HG03103 (cell line): ENCODE measurements at regions not wholly inside any gene's neighbourhood (a gene's known extent, or its start where the extent isn't known, plus 50 kb on each side); places are given as distances from the start of the nearest gene placed in this dataset.

Experiments used
- ATAC-seq: cut with Tn5 transposase; IDR thresholded peaks from one replicate; pipeline ENCODE4 v1.9.1; 2021; ENCODE audit warnings: low read depth; ENCODE audit not compliant: unreplicated experiment

DNA sequence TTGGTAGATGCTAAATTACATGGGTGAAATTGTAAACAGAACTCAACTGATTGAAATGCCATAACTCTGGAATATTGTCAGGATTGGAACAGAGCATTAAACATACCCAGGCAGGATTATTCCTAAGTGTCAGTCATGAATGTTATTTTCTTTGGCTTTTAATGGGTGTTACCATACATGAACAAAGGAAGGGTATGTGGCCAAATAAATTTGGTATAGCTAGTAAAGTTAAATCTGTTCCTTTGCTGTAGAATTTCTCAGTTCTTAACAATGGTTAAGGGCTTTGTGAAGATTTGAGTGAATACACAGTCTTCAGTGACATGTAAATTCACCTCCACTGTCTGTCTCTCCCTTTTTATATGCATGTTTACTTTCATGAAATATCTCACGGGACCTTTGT lies 679.5 kb upstream of the CDH8 start:
- no peak for ATAC-seq

DNA sequence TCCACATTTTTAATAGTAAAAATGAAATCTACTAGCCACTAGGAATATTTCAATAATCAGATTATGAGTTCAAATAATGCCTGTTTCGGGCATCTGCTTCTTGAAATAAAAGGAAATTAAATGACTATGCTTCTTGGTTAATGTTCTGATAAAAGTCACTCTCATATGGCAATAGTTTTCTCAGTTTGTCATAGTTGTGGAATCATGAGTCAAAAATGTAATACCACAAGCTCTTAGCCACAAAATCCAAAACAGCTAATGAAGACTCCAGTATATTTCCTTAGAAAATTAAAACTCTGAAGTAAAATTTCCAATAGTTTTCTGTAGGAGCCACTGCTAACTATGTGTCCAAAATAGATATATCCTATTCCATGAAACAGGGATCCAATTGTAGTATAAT lies 676.3 kb upstream of the CDH8 start:
- no peak for ATAC-seq

DNA sequence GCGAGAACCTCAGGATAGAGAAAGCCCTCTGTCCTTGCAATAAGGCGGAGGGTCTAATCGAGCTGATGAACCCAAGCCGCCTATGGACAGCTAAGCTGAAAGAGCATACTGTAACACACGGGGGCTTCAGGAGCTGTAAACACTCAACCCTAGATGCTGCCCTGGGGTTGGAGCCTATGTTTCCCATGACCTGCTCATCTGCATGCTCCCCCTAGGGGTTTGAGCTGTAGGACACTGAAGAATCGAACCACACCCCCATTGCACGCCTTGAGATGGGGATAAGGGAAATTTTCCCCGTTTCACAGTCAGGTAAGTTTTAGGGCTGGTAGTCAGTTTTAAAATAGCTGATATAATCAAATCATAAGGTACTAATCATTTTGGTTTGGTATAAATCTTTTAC lies 675.6 kb upstream of the CDH8 start:
- no peak for ATAC-seq

DNA sequence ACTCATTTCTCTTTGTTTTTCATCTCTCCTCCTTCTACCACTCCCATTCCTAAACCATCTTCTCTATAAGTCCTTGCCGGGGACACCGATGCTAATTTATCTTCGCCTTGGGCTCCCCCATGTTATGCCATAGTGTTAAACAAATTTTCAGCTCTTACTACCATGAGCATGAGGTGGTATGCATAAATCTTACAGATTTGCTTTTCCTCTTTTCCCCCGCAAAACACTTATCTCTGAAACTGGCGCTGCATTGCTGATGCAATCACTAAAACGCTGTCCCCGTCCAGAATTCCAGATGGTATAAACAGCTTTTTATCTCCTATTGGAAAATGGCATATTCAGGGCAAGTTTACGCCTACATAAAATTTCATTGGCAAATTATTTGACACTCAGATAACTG lies 673.6 kb upstream of the CDH8 start:
- ATAC-seq: no peak

DNA sequence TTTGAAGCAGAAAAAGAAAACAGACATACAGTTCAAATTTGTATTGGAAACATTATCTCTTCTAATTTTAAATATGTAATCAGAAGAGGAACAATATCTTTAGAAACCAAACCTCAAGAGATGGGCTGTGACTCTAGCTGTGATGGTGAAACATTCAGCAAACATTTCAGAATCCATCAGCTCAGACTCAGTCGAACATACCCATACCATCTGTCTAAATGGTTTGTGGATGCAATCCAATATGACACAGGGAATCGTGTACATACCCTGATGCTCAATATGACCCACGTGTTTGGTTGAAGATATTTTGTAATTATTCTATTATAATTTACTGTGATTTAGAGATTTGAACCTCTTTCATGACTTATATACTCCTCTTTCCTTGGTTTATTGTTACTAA lies 665.2 kb upstream of the CDH8 start:
- no peak for ATAC-seq

DNA sequence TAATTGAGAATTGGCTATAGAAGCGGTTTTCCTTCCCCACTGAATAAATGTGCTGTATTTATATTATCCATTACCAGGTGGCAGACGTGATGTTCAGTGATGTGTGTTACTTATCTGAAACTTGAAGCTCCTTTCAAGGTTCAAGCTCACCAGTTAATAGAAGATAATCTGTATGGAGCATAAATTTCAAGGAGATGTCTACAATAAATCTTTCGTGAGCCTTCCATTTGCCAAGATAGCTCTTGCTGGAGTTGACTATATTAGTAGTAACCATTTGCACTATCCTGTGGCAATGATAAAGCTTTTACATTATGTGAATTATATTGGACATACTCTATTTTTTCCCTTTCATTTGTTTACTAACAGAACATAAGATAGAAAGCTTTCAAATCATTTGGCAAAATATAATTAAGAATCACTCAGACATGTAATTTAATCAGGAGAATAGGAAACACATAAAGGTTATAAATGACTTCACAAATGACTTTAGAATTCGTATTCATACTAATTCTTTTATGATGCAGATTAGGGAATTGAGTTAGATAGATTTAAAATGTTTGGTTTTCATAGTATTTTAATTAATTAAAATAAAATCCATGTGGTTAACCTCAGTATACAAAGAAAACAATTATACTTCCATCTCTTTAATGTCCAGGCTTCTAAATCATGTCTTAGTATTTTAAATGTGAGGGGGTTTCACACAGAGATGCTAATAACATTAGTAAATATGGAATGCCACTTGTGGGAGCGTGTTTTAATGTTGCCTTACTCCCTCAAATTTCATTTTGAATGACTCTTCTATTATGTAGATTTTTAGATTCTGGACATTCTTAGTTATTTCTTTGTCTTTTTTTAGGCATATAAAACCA lies 664.4 kb upstream of the CDH8 start:
- no peak for ATAC-seq

DNA sequence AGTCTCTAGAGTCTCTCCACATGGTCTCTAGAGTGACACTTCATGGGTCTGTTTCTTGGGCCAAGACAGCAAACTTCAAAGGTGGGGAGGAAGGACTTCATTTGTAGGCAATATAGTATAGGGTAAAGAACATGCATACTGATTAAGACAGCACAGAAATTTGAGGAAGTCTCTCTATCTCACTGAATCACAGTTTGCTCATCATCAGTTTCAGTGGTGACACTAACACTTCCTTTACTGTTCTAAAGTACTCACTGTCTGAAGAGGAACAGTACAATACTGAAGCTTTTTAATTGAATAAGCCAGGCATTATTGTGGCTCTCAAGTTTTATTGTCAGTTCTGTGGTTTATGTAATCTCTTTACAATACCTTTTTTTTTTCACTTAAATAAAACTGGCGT lies 656.4 kb upstream of the CDH8 start:
- peak; percentile 100 for ATAC-seq

DNA sequence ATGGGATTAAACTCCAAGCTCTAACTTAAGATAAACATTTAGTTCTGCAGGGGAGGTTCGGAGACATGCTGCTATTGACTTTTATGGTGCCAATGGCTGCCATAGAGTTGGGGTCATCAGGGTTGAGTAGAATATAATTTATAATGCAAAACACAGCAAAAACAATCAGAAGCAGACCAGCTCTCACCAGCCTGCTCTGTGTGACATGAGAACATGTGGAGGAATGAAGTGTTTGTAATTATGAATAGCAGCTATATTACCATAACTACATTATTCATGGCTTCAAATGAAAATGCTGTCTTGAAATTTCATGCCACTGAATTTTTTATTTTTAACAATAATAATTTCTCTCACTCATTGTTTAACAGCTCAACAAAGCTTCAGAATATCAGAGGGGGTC lies 645.6 kb upstream of the CDH8 start:
- ATAC-seq: no peak

DNA sequence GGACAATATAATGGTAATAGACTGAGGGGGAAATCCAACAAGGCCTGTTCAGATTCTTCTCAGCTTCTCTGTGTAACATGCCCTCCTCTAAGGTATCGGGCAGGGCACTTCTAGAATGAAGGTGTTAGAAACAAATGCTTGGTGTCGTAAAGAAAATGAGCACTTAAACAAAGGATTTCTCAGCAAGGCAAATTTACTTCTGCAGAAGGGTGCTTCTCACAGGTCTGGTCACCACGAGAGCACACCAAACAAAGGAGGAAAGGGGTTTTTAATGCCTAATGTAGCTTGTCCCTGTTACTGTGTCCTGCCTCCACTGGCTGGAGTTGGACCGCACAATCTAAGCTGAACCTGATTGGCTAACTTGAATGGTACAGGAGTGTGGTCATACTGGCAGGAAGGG lies 642.6 kb upstream of the CDH8 start:
- ATAC-seq: no peak

DNA sequence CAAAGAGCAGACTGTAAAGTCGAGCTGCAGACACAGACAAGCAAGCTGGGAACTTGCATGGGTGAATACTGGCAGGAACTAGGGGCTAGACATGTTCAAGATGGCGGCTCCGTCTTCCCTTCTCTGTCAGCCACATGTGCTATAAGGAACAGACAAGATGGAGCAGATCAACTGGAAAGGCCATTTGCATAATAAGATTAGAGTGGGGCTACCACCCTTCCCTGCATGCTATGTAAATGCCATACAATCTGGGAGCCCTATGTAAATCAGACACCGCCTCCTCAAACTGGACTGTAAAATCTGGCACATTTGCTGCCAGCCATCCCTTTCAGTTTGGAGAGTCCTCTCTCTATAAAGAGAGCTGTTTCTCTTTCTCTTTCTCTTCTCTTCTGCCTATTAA lies 640.1 kb upstream of the CDH8 start:
- no peak for ATAC-seq

DNA sequence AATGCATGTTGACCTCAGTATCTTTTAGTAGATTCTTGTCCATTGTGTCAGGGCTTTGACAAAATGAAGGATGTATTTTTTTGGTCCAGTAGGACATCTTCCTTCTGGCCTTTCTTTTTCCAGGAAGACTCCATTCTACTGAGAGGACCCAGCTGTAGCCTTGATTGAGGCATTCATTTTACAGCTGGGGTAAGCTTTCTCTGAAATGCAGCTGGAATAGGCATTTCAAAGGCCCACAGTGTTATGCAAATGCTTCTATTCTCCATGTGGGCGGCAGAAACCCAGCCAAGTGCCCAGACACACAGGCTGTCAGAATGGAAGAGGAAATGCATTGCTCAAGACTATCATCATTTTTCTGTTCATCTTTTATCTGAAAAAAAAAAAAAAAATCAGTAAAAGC lies 629.0 kb upstream of the CDH8 start:
- ATAC-seq: no peak

DNA sequence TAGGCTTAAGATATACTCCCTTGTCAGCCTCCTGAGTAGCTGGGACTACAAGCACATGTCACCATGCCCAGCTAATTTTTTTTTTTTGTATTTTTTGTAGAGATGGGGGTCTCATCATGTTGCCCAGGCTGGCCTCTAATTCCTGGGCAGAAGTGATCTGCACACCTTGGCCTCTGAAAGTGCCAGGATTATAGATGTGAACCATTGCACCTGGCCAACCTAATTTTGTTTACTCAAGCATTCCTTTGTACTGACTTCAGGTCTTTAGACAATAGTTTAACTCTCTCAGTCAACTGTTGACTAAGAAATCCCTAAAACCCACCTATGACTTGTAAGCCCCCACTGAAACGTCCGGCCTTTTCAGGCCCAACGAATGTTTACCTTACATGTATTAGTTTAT lies 628.3 kb upstream of the CDH8 start:
- ATAC-seq: no peak

DNA sequence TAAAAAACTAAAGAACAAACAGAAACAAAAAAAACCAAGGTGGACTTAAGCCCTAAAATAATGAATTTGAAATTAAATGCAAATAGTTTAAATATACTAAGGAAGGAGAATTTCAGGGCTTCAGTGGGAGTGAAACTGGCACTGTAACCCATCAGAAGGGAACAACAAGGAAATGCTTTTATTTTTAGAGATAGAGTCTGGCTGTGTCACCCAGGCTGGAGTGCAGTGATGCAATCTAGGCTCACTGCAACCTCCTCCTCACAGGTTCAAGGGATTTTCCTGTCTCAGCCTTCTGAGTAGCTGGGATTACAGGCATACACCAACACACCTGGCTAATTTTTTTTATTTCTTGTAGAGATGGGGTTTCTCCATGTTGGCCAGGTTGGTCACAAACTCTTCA lies 625.2 kb upstream of the CDH8 start:
- no peak for ATAC-seq

DNA sequence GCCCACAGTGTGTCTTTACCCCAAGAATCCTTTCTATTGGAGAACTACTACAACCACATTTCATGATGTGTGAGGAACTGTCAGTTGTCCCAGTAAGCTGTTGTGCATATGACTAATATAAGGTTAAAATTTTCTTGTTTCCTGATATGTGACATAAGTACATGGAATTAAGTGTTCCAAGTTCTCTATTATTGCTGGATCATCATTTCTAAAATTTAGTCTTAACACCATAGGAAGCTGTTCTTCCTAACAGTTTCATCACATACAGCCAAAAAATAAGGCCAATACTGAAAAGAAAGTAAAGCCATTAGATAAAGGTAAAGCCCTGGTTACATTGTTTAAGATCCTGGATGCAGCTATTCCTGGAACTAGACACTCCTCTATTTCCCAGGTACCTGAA lies 620.9 kb upstream of the CDH8 start:
- ATAC-seq: no peak

DNA sequence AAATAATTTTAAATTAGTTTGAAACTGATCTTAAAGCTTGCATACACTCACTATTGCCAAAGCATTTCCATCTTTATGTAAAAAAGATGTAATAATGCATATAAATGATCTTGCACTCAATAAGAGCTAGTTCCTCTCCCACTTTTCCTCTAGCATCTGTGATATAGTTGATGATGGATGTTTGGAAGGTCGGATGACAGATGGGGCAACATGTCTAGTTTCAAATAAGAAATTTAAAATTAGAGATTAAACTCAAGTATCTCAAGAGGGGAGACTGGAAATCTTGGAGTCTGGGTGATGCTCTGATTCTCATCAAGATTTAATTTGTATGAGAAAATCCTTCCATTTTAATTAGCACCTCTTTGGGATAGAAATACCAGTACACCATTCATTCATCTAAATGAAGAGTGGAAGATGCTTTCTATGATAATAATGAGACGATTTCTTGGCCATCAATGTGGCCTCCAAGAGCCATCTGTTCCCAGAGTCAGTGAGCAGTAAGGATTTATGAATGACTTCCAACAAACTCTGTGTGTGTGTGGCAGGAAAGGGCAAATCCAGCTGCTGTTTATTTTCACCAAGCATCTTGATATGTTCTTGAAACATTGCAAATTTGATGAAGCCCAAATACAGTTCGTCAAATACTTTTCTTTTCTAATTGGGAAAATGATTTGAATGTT lies 616.3 kb upstream of the CDH8 start:
- no peak for ATAC-seq

DNA sequence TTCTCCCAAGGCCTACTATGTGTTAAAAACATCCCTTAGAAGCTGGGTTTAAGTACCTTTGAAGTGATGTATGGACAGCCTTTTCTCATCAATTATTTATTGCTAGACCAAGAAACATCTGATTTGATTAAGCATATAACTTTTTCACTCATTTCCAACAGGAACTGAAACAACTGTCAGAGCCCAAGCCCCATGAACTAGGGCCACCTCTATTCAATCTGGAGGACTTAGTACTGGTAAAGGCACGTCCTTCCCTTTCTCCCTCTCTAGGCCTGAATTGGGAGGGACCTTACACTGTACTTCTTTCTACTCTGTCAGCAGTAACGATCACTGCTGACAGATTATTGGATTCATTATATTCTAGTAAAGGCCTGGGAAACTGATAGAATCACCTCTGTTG lies 612.0 kb upstream of the CDH8 start:
- no peak for ATAC-seq

DNA sequence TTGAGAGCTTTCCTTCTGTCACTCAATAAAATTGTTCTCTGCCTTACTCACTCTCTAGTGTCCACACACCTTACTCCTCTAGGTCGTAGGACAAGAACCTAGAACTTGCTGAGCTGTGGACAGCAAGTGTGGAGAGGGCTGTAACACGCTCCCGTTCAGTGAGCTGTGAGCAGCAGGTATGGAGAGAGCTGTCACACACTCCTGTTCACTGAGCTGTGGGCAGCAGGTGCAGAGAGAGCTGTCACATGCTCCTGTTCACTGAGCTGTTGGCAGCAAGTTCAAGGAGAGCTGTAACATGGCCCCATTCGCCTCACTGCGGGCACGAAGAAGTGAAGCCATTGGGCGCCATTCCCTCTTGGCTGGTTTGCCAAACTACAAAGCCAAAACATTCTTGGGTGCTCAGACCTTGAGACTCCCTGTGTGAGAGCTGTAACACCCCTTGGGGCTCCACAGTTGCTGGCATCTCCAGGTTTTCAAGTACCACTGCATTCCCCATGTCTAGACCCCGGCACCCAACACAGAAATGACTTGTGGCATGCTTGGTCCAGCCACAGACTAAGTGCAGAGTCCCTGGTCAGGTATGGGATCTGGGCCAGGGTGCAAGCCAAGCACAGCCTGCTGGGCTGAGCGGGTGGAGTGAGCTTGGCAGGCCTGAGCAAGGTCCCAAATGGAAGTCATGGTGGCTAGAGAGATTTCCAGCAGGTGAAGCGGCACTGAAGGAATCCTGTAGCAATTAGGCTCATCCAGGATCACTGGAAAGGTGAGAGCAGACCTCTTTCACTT lies 608.0 kb upstream of the CDH8 start:
- ATAC-seq: no peak

DNA sequence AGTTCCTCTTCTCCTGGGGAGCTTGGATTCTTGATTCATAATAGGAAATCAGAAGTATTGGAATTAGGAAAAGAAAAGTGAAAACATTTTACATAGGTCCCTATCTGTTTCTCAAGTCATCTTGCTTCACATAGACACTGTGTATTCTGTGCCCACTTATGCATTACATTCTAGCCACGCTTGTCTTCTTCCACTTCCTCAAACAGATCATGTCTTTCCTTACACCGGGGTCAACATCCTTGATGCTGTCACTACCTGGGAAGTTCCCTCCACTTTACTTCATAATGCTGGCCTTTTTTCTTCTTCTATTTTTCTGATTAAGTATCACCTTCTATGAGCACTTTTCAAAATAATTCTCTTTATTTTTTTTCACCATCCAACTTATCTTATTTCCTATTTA lies 606.4 kb upstream of the CDH8 start:
- peak; percentile 25 for ATAC-seq

DNA sequence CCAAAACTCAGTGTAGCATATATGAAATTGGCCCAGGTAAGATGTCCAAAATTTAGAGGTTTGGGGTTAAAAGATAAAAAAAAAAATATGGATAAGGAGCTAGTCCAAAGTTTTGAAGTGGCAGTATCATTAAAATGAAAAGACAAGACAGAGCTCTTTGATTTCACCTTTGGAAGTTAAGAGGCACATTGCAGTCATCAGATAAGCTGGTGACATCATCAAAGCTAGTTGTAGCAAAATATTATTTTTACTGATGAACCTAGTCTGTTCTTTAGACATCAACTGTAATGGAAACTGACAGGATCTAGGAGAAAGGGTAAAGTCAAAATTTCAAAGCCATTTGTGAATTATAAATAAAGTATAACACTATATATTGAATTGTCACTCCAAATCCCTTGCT lies 603.7 kb upstream of the CDH8 start:
- ATAC-seq: no peak

DNA sequence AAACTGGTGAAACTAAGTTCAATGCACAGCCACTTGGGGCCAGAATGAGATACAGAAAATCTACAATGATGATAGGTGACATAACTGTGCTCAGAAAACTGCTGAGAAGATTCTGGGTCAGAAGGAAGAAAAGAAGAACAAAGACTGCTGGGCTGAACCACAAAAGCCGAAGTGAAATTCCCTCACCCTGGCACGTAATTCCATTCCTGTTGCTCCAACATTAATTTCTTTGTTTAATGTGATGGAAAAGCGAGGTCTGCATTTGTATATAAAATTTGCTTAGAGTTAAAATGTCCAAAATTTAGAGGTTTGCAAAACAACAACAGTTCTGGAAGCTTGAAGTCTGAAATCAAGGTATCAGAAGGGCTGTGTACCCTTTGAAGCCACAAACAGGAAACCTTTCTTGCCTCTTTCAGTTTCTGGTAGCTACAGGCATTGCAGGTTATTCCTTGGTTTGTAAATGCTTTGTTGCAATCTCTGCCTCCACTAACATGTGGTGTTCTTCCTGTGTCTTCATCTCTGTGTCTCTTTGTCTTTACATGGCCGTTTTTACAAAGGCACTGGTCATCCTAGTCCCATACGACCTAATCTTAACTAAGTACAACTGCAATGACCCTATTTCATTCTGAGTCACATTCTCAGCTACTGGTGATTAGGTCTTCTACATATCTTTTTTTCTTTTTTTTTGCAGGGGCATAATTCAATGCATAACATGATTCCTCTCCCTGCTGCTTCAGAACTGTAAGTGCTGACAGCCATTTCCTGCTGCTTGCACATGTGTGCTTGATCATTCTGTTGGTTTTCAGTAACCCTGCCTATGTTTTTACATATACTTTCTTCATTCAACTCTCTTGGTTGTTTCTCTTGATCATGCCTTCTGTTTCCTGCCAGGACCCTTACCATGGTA lies 603.0 kb upstream of the CDH8 start:
- ATAC-seq: peak; percentile 76
